ENCODE measurements at regions not wholly inside any gene's neighbourhood (a gene's known extent, or its start where the extent isn't known, plus 50 kb on each side); places are given as distances from the start of the nearest gene placed in this dataset.

DNA sequence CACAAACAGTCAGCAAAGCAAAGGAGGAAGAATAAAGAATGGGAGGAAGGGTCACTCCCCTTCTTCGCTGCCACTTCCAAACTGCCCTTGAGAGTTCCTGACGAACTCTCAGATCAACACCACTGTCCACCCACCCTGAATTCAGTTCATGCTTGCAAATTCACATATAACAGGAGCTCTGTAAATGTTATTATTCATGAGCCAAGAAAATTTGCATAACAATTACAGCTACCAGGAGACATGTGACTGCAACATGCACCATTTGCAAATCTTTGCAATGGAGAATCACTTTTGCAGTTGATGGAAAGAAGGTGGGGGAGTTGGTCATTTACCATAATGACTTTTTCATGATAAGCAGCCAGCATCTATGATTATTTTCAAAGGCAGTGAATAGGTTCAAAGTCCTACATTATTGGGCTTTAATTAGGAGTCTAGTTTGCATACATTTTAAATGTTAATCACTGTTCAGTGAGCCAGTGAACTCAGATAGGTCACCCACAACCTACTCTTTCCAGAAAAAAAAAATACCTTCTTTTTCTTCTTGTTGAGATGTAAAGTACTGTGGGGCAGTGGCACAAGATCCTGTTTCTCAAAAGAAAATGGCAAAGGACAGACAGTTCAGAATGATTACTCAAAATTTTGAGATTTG, 149.7 kb downstream of the CAAP1 start:
- DNase-seq (ENCODE audit: low spot score in 2 of 2), result no peak
- TF ChIP-seq, protein P1, sequence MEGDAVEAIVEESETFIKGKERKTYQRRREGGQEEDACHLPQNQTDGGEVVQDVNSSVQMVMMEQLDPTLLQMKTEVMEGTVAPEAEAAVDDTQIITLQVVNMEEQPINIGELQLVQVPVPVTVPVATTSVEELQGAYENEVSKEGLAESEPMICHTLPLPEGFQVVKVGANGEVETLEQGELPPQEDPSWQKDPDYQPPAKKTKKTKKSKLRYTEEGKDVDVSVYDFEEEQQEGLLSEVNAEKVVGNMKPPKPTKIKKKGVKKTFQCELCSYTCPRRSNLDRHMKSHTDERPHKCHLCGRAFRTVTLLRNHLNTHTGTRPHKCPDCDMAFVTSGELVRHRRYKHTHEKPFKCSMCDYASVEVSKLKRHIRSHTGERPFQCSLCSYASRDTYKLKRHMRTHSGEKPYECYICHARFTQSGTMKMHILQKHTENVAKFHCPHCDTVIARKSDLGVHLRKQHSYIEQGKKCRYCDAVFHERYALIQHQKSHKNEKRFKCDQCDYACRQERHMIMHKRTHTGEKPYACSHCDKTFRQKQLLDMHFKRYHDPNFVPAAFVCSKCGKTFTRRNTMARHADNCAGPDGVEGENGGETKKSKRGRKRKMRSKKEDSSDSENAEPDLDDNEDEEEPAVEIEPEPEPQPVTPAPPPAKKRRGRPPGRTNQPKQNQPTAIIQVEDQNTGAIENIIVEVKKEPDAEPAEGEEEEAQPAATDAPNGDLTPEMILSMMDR (IDR thresholded peaks at IDR 0.05), result no peak
- TF ChIP-seq POLR2A (IDR thresholded peaks at IDR 0.05), result no peak
- intact Hi-C loops (cut with DNase I; ENCODE audit: low total_unique reads), result no loop called here
- no peak overlapping the region for H3K4me3 ChIP-seq (ENCODE audit: low read depth, poor library complexity, severe bottlenecking)
- 32 to 42% methylated on average over 2 of the region's 2 CpGs for WGBS, 2 donors

DNA sequence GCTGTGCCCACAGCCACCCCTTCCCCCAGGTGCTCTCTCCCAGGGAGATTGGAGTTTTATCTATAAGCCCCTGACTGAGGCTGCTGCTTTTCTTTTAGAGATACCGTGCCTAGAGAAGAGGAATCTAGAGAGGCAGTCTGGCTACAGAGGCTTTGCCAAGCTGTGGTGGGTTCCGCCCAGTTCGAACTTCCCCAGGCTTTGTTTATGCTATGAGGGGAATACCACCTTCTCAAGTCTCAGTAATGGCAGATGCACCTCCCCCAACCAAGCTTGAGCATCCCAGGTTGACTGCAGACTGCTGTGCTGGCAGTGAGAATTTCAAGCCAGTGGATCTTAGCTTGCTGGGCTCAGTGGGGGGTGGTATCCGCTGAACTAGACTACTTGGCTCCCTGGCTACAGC, 157.4 kb downstream of the CAAP1 start:
- no peak for TF ChIP-seq POLR2A (IDR thresholded peaks at IDR 0.05)
- TF ChIP-seq, protein P1 (IDR thresholded peaks at IDR 0.05), result no peak
- intact Hi-C loops (cut with DNase I; ENCODE audit: low total_unique reads), result no loop called here
- DNase-seq (ENCODE audit: low spot score in 2 of 2), result no peak
- 72 to 80% methylated on average over 4 of the region's 4 CpGs for WGBS, 2 donors
- H3K4me3 ChIP-seq (ENCODE audit: low read depth, poor library complexity, severe bottlenecking), result no peak overlapping the region

DNA sequence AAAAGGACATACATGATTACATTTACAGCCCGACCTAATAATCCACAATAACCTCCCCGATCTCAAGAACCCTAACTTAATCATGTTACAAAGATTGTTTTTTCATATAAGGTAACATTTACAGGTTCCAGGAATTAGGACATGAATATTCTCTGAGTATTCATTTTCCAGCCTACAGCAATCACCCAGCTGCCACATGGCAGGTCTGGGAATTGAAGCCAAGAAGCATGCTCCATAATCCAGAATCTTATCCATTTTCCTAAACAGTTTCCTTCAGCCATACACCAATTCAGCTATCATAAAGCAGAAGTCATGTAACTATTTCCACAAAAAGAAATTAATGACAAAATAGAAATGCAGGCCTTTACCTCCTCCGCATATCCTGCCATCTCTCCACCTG, 163.4 kb downstream of the CAAP1 start:
- intact Hi-C loops (cut with DNase I; ENCODE audit: low total_unique reads), result no loop called here
- 91 to 93% methylated on average over 3 of the region's 3 CpGs for WGBS, 2 donors
- H3K4me3 ChIP-seq (ENCODE audit: low read depth, poor library complexity, severe bottlenecking), result no peak overlapping the region
- DNase-seq (ENCODE audit: low spot score in 2 of 2), result no peak
- TF ChIP-seq, protein P1 (IDR thresholded peaks at IDR 0.05), result no peak
- TF ChIP-seq POLR2A (IDR thresholded peaks at IDR 0.05), result no peak

DNA sequence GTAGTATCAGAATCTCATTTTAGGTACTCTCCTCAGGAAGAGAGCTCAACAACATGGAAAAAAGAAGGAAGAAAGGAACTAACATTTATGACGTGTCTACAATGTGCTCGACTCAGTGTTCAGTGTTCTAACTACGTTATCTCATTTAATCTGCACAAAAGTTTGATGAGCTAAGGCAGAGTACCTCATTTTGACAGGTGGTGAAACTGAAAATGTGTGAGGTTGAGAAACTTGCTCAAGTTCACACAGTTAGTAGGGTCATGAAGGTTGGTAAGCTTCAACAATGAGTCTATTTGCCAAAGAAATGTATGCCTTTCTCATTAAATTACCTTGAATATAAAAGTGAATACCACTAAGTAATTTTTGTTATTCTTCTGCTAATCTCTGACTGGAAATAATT, 165.1 kb downstream of the CAAP1 start:
- intact Hi-C loops (cut with DNase I; ENCODE audit: low total_unique reads), result no loop called here
- TF ChIP-seq, protein P1 (IDR thresholded peaks at IDR 0.05), result no peak
- no peak for TF ChIP-seq POLR2A (IDR thresholded peaks at IDR 0.05)

DNA sequence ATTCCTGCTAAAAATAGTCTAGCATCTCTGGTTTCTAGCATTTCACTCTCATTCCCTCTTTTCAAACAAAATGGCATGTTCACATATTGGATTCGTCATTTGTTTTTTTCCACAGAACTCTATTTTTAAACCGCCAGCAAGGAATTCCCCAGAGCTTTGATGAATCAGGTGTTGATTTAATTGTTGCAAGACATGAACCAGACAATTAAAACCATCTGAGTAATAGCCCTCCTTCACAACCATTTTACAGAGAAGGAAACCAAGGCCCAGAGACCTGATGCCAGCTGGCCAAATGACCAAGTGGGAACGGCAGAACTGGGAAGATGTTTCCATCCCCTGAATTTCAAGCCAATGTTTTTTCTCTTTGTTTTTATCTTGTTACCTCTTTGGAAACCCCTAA, 167.0 kb downstream of the CAAP1 start:
- peak in 1 of 2 donors; percentile 19 for DNase-seq (ENCODE audit: low spot score in 2 of 2)
- H3K4me3 ChIP-seq (ENCODE audit: low read depth, poor library complexity, severe bottlenecking), result no peak overlapping the region
- intact Hi-C loops (cut with DNase I; ENCODE audit: low total_unique reads), result no loop called here
- 26 to 29% methylated on average over 3 of the region's 3 CpGs for WGBS, 2 donors
- no peak for TF ChIP-seq POLR2A (IDR thresholded peaks at IDR 0.05)
- TF ChIP-seq, protein P1 (IDR thresholded peaks at IDR 0.05), result no peak

More for the DNA sequence above, 165.1 kb downstream of the CAAP1 start:
- DNase-seq (ENCODE audit: low spot score in 2 of 2), result no peak
- no peak overlapping the region for H3K4me3 ChIP-seq (ENCODE audit: low read depth, poor library complexity, severe bottlenecking)
- WGBS, 2 donors, result 83 to 86% methylated on average over 3 of the region's 3 CpGs

DNA sequence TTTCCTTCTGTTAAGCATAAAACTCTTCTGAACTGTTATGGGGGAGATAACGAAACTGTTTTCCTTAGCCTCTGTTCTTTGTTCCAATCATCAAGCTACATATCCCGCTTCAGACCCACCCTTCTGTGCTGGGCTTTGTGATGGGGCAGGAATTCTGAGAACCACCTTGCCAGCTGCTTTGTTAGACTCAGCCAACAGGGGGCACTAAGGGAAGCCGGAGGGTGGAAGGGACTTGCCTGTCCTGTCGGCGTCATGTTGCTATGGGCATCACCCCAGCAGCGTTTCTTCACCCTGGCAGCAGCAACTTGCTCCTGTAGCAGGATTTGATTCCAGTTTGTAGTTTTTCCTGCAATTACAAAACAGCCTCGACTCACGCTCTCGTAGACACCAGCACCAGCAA, 169.1 kb downstream of the CAAP1 start:
- 30 to 34% methylated on average over 9 of the region's 9 CpGs for WGBS, 2 donors
- intact Hi-C loops (cut with DNase I; ENCODE audit: low total_unique reads), result no loop called here
- no peak for TF ChIP-seq POLR2A (IDR thresholded peaks at IDR 0.05)
- TF ChIP-seq, protein P1 (IDR thresholded peaks at IDR 0.05), result no peak
- H3K4me3 ChIP-seq (ENCODE audit: low read depth, poor library complexity, severe bottlenecking), result no peak overlapping the region
- DNase-seq (ENCODE audit: low spot score in 2 of 2), result peak in 1 of 2 donors; percentile 80

Measured in lower leg skin (tissue), 4 donors.